LNCaP clone FGC (cell line): ENCODE measurements at regions not wholly inside any gene's neighbourhood (a gene's known extent, or its start where the extent isn't known, plus 50 kb on each side); places are given as distances from the start of the nearest gene placed in this dataset.

Source experiments
- DNase-seq: peaks from one replicate; pipeline ENCODE4 v3.0.0-alpha.2; 2011; ENCODE audit warnings: low read depth
- H3K4me3 ChIP-seq: 2 replicates; pipeline ENCODE4 v1.5.1; 2011; ENCODE audit warnings: mild to moderate bottlenecking, low read depth, low read length, control low read depth
- CTCF ChIP-seq: IDR thresholded peaks from 2 replicates; pipeline ENCODE4 v1.5.1; 2012; ENCODE audit warnings: mild to moderate bottlenecking; ENCODE audit not compliant: control insufficient read depth, insufficient read depth; ENCODE audit errors: extremely low read depth

GRCh38 chr6:159578629-159579028 lies 114.4 kb downstream of the SOD2 start:
- H3K4me3 ChIP-seq: no peak overlapping the region
- DNase-seq: no peak
- TF ChIP-seq CTCF: no peak

GRCh38 chr6:159577564-159577963 lies 115.5 kb downstream of the SOD2 start:
- DNase-seq: peak; percentile 1
- H3K4me3 ChIP-seq: no peak overlapping the region
- no peak for TF ChIP-seq CTCF

- DNase-seq: no peak
- TF ChIP-seq CTCF: no peak
- H3K4me3 ChIP-seq: no peak overlapping the region
Observed at GRCh38 chr6:159572439-159573110, 120.5 kb downstream of the SOD2 start.

GRCh38 chr6:159565181-159565710 lies 127.8 kb downstream of the SOD2 start:
- no peak for DNase-seq
- no peak for TF ChIP-seq CTCF
- H3K4me3 ChIP-seq: no peak overlapping the region

GRCh38 chr6:159564456-159564855 lies 128.6 kb downstream of the SOD2 start:
- no peak overlapping the region for H3K4me3 ChIP-seq
- no peak for DNase-seq
- no peak for TF ChIP-seq CTCF

GRCh38 chr6:159557031-159557430 lies 136.0 kb downstream of the SOD2 start:
- DNase-seq: no peak
- TF ChIP-seq CTCF: no peak
- H3K4me3 ChIP-seq: no peak overlapping the region

GRCh38 chr6:159555082-159555875 lies 137.8 kb downstream of the SOD2 start:
- DNase-seq: no peak
- no peak overlapping the region for H3K4me3 ChIP-seq
- TF ChIP-seq CTCF: no peak
